GM19397 (cell line): ENCODE measurements at regions not wholly inside any gene's neighbourhood (a gene's known extent, or its start where the extent isn't known, plus 50 kb on each side); places are given as distances from the start of the nearest gene placed in this dataset.
"Not testable (repeated sequence)": the region's sequence is repeated elsewhere in the genome, so short reads cannot be mapped to it uniquely, and the experiment has no call there.

Source experiments
- ATAC-seq: cut with Tn5 transposase; IDR thresholded peaks from one replicate; pipeline ENCODE4 v1.9.1; 2021; ENCODE audit warnings: mild to moderate bottlenecking, moderate library complexity; ENCODE audit not compliant: unreplicated experiment

DNA sequence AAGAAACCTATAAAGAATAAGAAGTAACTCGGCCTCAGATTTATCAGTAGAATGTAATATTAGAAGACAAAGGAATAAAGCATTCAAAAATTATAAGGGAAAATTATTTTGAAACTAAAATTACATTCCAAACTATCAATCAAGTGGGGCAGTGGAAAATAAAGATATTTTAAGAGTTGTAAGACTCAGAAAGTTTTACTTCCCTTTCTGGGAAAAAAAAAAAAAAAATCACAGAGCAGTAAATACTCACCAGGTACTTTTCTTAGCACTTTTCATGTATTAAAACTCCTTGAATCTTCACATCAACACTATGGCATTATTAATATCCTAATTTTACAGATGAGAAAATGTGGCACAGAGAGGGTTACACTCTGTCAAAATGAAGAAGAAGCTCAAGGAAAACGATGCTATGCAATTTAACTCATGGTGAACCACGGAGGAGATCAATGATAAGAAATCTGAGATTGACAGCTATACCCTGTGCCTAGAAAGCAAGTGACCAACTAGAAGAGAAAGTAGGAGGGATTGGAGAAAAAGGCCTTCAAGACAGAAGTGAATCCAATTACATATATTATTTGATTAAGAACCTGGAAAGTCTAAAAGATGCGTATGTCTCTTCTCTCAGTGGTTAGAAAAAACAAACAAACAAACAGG is 238.9 kb upstream of the ID2 start:
- no peak for ATAC-seq

DNA sequence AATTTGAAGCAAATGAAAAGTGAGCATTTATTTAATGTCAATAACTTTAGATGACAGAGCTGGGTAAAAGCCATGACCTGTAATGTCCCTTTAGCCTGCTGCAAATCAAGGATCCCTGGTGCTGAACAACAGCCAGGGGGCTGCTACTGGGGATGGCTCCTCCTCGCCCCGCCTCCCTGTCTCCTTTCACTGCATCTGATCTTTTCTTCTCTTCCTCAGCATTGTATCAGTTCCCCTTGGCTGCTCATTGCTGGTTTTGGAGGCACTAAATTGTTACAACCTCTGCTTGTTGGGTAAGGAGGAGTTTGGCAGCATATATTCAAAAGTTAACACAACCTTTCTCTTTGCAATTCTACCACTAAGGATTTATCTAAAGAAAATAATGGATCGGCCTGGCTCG is 236.3 kb upstream of the ID2 start:
- ATAC-seq, result no peak

DNA sequence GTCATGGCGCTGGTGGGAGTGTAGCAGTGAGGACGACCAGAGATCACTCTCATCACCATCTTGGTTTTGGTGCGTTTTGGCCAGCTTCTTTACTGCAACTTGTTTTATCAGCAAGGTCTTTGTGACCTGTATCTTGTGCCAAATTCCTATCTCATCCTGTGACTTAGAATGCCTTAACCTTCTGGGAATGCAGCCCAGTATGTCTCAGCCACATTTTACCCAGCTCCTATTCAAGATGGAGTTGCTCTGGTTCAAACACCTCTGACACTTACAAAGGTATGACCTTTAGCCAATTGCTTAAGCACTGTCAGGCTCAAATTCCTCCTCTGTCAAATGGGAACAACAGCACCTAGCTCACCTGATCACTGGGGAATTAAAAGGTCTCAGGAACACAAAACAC is 235.1 kb upstream of the ID2 start:
- ATAC-seq, result not testable (repeated sequence)

DNA sequence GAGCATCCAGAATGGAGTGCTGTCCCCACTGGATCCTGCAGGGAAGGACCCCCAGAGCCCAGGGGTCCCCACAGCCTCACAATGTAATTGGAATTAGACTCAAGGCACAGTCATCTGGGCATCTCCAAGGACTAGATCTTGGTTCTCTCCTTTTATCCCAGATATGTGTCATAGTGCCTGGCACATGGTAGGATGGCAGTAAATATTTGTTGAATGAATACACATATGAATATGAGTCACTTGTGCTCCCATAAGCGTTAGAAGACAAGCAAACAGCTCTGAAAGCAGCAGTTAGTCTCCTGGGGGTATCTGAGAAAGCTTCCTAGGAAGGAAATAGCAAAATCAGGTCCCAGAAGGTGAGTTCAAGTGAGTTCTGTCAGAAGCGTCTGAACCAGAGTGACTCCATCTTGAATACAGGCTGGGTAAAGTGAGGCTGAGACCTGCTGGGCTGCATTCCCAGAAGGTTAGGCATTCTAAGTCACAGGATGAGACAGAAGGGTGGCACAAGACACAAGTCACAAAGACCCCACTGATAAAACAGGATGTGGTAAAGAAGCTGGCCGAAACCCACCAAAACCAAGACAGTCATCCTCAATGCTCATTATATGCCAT is 234.1 kb upstream of the ID2 start:
- no peak for ATAC-seq

DNA sequence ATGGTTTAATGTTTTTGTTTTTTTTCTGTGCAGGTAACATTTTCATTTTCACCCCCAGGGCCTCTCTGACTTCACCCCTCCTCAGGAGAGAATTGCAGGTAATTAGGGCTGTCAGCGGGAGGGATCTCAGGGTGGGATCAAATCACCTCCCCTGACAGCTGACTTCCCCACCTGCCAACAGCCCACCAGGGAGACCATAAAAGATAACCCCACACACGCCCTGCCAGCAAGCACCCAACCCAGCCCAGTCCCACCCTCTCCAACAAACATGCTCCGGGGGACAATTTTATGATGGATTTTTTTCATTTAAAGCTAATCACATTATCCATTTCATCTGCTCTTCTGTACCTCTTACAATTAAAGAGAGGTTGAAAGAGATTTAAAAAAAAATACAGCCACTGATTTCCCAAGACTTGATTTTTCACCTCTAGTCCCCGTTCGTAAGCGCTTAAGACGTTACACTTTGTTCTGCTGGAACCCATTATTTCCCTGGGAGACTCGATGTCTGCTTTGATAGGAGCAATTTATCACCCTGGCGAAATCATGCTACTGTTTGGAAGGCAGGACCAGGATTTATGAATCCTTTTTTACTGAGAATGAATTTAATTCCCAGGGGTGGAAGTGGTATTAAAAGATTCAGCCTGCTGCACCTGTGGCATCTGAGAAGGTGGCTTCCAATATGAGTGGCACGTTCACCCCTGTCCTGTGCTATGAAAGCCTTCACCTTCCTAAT is 232.9 kb upstream of the ID2 start:
- ATAC-seq, result no peak

DNA sequence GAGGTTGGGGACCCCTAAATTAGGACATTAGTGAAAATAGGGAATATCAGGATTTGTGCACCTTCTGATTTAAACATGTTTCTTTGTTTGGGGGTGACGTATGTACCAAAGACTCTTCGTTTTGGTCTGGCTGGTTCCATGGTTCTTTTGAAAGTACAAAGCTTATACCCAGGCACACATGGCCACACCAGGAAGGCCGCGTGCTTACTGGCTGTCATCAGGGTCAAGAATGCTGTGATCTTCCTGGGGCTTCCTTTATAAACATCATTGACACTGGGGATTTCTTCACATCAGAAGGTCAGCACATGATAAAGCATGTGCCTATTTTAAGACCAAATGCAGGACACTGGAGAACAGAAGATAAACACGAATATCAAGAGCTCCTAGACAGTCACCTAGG is 230.6 kb upstream of the ID2 start:
- ATAC-seq, result no peak

DNA sequence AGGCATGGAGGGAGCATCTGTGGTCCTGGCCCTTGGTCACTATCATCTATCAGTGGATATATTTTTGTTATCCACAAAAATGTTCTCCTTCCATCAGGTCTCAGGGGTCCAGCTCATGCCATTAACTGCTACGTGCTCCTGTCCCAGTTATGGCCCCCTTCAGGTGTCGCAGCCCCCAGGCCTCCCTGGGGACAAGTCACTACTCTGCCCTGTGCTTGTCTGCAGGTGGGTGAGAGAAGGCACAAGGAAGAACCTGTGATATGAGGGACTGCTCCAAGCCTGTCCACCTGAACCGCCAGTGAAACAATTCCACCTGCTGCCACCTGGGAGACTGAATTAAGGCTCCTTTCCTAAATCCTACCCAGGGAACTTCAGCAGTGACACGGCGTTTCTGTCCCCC is 229.6 kb upstream of the ID2 start:
- no peak for ATAC-seq

DNA sequence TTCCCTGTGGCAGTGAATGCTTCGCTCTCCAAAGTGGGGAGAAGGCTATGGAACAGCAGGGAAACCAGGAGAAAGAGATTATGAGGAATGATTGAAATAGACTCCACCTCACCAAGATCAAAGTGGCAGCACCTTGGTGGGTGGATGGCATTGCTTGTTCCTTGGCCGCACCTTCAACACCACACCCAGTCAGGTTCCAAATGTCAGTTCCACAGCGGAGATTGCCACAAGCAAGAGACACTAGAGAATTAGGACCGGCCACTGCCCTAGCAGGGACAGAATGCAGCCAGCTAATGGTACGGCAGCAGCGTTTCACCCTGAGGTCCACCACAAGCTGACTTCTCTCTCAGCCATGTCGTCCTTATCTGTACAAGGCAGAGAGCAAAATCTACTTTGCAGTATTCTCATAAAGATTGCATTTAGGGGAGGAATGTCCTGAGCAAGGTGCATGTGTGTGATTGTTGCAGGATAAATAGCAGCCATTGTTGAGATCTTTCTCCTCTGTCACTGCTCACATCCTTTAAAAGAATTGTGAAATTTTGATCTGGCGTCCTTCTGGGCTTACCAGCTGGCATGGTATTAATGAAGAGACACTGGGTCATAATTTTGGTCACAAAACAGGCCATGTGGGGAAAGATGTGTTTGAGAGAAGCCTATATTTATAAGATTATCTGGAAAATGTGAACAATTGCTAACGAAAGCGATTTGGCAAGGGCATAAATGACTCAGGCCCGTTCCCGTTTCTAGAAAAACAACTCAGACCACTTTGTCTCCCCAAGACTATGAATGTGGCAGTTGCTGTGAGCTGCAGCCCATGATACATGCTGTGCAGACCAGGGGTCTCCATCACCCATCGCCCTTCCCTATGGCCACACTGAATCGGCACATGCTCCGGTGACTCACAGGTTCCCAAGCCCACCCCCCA is 228.6 kb upstream of the ID2 start:
- no peak for ATAC-seq

DNA sequence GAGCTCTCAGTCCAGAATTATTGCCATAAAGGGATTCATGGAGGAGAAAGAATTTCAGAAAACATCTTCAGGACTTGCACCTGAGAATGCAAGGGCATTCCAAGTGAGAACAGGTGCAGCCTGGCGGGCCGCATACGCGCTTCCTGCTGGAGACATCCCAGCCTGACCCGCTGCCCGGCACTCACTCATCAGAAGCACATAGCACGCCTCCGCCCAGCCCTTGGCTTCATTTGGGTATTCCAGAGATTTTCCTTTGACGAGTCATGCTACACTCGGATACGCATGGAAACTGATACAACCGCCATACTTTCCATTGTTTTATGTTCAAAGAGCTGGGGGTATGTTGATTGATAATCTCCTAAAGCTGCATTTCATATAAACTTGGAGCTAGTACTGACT is 228.0 kb upstream of the ID2 start:
- ATAC-seq, result no peak

DNA sequence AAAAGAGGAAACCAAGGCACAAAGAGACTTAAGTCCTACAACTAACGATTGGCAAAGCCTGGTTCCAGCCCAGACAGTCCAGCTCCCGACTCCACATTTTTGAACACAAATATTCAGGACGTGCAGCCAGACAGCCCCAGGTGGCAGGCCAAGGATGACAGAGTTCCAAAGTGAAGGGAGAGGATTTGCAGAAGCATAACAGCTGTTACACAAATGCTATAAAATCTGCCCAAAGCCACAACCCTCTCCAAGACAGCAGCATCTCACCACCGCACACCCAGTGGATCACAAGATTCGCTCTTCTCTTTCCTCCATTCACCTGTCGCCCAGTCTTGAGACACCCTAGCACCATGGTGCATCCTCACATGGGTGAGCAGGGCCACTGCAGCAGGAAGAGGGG is 227.1 kb upstream of the ID2 start:
- no peak for ATAC-seq

DNA sequence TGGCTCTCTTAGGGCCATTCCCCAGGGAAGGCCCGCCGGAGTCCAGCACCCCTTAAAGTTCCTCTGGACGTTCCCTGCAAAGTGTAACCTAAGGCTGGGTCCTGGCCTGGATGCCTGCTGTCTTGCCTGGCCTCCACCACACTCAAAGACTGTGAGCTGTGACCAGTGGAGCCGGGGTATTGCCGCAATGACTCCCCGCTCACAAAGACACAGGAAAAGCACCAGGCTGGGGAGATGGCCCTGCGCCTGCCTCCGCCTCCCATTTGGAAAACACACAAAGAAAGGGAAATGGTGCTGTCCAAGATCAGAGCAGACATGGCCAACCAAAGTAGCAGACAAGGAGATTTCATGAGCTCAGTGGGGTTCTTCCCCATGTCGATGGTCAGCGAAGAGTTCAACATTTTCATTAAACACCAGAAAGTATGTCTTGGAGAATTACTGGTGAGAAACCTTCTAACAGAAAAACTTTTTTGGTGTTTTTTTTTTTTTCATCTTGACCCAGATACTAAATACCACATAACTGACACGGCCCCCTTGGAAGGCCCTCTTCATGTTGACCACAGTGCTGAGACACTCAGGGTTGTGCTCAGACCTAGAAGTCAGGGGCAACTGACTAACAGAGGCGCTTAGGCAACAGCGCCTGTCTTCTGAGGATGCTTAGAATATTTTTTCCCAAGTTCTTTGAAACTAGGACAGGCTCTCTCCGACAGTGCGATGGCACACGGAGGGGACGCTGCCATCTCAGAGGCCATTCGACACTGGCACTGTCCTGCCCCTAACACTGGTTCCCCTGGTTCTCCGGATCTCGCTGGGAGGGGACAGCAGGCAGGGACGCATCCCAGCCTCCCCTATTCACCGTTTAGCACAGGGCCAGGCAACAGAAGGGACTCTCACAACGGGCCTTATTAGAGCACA is 226.4 kb upstream of the ID2 start:
- no peak for ATAC-seq

DNA sequence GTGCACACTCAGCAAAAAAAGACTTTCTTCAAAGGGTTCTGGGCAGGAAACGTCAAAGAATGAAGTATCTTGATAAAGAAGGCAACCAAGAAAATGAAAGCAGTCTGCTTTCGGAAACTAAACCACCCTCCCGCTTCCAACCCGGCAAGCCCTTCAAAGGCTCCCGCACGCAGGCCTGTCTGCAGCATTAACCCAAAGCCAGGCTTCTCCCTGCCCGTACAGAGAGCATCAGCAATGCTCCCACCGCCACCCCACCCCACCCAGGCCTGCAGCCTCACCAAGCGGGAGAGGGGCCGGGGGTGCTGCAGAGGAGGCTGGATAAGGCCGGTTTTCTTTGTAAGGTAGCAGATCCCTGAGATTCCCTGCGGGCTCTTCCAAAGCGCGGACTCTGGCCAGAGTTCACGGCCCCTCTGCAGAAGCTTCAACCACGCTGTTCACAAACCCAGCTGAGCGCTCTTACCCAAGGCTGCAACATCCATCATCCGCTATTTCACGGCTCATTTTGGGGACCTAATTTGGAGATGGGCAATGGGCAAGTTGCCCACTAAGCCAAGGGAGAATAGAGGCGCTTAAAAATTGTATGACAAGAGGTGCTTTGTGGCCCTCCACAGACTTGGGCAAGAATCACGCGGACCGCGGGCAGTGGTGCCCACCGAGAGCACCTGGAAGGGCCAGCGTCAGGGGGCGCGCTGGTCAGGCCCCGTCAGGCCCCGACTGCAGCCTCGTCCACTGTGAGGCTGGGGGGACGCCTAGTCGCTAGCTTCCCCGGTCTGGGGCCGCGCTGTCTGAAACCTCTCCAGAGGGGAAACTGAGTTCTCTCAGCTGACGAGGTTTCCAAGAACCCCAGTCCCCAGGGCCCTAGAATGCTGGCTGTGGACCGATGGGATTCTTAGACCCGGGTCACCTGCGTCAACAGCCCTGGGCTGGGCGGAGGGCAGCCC is 225.4 kb upstream of the ID2 start:
- no peak for ATAC-seq

DNA sequence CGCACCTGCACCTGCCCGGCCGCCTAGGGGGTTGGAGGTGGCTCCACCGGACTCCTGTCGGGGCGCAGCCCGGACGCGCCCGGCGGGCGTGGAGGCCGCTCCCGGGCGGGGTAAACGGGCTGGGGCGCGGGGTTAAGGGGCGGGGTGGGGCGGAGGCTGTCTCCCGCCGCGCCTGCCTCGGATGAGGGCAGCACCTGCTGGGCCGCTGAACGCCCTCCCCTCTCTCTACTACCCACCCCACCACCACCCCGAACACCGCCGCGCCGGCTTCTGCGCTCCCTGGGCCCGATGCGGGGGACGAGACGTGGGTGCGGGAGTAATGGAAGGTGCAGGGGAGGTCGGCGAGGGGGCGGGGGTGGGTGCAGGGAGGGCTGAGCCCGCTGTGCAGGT is 224.8 kb upstream of the ID2 start:
- ATAC-seq, result no peak

DNA sequence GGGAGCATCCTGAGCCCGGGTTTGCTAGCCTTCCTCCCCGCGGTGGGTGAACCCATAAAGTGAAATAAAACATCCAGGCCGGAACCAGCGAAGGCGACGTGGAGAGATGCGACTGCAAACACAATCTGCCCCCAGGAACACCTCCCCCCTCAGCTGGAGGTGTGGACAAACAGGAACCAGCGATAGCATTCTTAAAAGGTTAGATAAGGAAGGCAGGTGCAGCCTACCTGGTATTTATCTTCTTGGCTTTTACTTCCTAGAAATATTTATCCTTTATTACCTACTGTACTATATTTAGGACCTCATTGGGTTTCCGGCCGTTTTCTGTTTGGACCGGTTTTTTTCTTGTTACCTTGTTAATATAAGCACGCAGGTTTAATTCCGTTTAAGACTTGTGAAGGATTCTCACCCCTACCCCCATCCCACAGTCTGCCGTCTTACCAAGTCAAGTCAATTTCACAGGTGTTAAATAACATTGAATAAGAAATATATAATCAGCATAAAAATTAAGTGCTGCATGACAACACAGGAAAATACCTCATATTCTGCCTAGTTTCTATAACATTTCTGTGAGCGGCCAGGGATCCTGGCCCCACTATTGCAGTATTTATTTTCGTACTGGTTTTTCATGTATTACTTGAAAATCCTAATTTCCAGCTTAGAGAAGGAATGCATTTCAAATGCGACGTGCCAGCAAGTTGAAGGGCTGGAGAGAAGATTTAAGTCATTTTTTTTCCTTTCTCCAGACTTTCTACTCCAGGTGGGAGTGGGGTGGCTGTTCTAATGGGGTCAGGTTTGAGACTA is 224.0 kb upstream of the ID2 start:
- ATAC-seq, result no peak

DNA sequence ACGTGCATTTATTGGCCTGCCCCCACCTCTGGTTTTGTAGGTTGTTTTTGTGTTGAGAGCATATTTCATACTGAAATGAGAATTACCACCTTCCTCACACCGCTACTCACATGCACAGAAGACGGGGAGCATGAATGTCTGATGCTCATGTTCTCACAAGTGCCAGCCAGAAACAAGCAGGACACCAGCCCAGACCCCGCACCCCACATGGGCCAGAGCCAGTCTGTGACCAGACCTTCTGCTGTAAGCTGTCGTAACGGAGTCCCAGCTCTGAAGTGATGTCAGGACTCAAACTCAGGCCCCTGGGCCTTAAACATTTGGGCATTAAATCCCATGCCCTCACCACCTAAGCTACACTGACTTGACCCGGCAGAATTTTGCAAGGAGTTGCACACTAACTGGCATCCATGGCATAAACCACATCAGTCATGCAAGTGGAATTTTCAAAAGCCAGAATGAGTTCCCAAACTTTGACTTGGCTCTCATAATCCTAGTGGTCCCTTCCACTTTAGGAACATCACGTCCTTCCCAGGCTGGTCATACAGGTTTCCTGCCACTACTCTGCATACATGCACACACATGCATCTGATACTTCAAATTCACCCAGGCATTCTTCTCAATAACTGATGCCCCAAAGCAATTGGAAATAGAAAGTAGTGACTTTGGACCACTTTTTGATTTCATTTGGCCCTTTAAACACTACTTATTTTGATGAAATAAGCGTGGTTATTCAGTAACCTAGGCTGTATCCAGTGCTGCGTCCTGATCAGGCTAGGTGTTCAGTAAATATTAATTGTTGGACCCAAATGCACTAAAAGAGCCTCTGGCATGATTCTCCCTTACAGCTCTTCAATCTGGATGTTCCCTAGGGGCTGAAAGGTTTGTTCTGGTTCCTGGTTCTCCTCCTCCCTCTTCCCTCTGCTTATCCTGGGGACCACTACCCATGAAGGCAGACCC is 223.1 kb upstream of the ID2 start:
- ATAC-seq, result no peak

DNA sequence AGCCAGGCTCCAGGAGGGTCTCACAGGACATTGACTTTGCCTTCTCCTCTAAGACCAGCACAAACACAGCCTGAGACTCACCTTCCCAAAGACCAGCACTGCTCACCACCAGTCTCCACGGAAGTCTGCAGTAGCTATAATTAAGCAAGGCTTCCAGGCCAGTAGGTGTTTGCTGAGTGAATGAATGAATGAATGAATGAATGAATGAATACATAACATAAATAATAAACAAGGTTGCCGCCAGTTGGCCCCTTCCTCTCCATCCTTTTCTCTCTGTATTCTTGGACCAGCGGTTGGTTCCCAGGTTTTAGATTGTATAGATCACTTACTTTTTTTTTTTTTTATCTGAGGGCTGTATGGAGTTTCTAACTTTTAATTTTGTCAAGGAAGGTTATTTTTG is 222.4 kb upstream of the ID2 start:
- no peak for ATAC-seq

DNA sequence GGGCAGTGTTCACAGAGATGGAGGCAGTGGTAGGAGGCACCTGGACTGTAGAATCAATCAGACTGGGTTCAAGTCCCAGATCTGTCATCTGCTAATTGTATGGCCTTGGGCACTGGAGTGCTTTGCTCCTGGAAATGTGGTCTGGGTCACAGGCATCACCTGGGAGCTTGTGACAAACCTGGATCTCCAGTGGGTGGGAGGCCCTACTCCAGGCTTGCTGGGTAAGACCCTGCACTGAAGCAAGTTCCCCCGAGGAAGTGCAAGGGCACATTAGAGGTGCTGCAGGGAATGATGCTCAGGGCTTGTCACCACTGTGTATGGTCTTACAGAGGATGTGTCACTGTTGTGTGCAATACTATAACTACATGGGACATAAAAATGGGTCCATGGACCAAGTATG is 220.5 kb upstream of the ID2 start:
- no peak for ATAC-seq
